H1 (cell line): ENCODE measurements at regions not wholly inside any gene's neighbourhood (a gene's known extent, or its start where the extent isn't known, plus 50 kb on each side); places are given as distances from the start of the nearest gene placed in this dataset.

Experiments
- CHD7 ChIP-seq: fragments of 300-600 bp; sonication (generic); IDR thresholded peaks from 2 replicates; pipeline ENCODE4 v1.7.1; 2012; ENCODE audit warnings: low read length, moderate library complexity, mild to moderate bottlenecking, inconsistent platforms; ENCODE audit not compliant: insufficient replicate concordance

GRCh38 chr10:29067628-29068027 lies 221.2 kb upstream of the LYZL1 start (continued):
- TF ChIP-seq CHD7: no peak
